H1 (cell line): ENCODE measurements at regions not wholly inside any gene's neighbourhood (a gene's known extent, or its start where the extent isn't known, plus 50 kb on each side); places are given as distances from the start of the nearest gene placed in this dataset.

Experiments
- CTCF ChIA-PET: fragments of 300-600 bp; sonication (Branson Sonifier 250); formaldehyde crosslinking; loops from one replicate; lab custom pipeline; 2021; ENCODE audit not compliant: partially characterized antibody; lab: Charles Lee
- POLR2A ChIA-PET: fragments of 300-600 bp; sonication (Branson Sonifier 250); formaldehyde crosslinking; loops from one replicate; lab custom pipeline; 2021; ENCODE audit warnings: inconsistent platforms; ENCODE audit not compliant: partially characterized antibody; lab: Charles Lee
- DNase-seq, 2 experiments: peaks; one replicate each; pipeline versions ENCODE4 v3.0.0 to v3.0.0-alpha.2; 2010 to 2022; ENCODE audit warnings: low spot score in 2 of 2, low read depth in 1 of 2, mixed read lengths in 1 of 2
- FAIRE-seq: peaks from 2 replicates; lab custom pipeline; 2011; peaks lifted over from hg19 to GRCh38; lab: Jason Lieb, UNC
- H2AFZ ChIP-seq: 2 replicates; pipeline ENCODE4 v1.8.1; 2012; ENCODE audit warnings: low read length, inconsistent platforms
- H2AK5ac ChIP-seq: 2 replicates; pipeline ENCODE4 v1.6.1; 2013; ENCODE audit warnings: low read depth, low read length
- H2BK120ac ChIP-seq: replicated peaks from 2 replicates; pipeline ENCODE3; 2013; ENCODE audit warnings: low read depth, low read length, inconsistent platforms
- H2BK12ac ChIP-seq: 2 replicates; pipeline ENCODE4 v1.6.1; 2013; ENCODE audit warnings: low read depth, low read length
- H2BK15ac ChIP-seq: 2 replicates; pipeline ENCODE4 v1.6.1; 2013; ENCODE audit warnings: low read length
- H2BK20ac ChIP-seq: 2 replicates; pipeline ENCODE4 v1.6.1; 2013; ENCODE audit warnings: low read length
- H2BK5ac ChIP-seq: 2 replicates; pipeline ENCODE4 v1.6.1; 2013; ENCODE audit warnings: low read depth, low read length
- H3K14ac ChIP-seq: 2 replicates; pipeline ENCODE4 v1.6.1; 2013; ENCODE audit warnings: inconsistent platforms; ENCODE audit not compliant: insufficient read length
- H3K18ac ChIP-seq: 2 replicates; pipeline ENCODE4 v1.6.1; 2013; ENCODE audit warnings: low read length; ENCODE audit errors: extremely low read depth
- H3K23ac ChIP-seq: 2 replicates; pipeline ENCODE4 v1.6.1; 2013; ENCODE audit warnings: inconsistent platforms; ENCODE audit not compliant: insufficient read length
- H3K23me2 ChIP-seq: 2 replicates; pipeline ENCODE4 v1.6.1; 2013; ENCODE audit warnings: low read depth, low read length
- H3K27ac ChIP-seq: 2 replicates; pipeline ENCODE4 v1.6.1; 2011; ENCODE audit warnings: low read depth, low read length, inconsistent platforms
- H3K27me3 ChIP-seq, 4 experiments: replicated peaks in 1 of 4; 1 replicate in 1 of 4; 2 replicates in 3 of 4; pipeline versions ENCODE4 v1.6.1 to v1.8.1; 2011 to 2013; ENCODE audit warnings: low read length in 3 of 4, mild to moderate bottlenecking in 3 of 4, inconsistent platforms in 2 of 4, mixed read lengths in 2 of 4, moderate library complexity in 1 of 4; ENCODE audit not compliant: control insufficient read depth in 3 of 4, insufficient read depth in 3 of 4; ENCODE audit errors: extremely low read depth in 1 of 4
- H3K36me3 ChIP-seq, 4 experiments: 2 replicates each; pipeline versions ENCODE4 v1.6.1 to v1.8.1; 2011 to 2013; ENCODE audit warnings: mild to moderate bottlenecking in 4 of 4, low read length in 3 of 4, moderate library complexity in 2 of 4, control low read depth in 1 of 4, inconsistent platforms in 1 of 4; ENCODE audit not compliant: insufficient read depth in 4 of 4, control insufficient read depth in 2 of 4
- H3K4ac ChIP-seq: replicated peaks from 2 replicates; pipeline ENCODE3; 2013; ENCODE audit warnings: low read length, low read depth, mixed read lengths, inconsistent platforms; ENCODE audit not compliant: insufficient read length
- H3K4me1 ChIP-seq, 4 experiments: replicated peaks in 1 of 4; 1 replicate in 1 of 4; 2 replicates in 3 of 4; pipeline versions ENCODE4 v1.6.1 to v1.8.1; 2011 to 2013; ENCODE audit warnings: low read length in 3 of 4, inconsistent platforms in 2 of 4, mixed read lengths in 1 of 4; ENCODE audit not compliant: insufficient read depth in 4 of 4, control insufficient read depth in 3 of 4
- H3K4me2 ChIP-seq, 2 experiments: 2 replicates each; pipeline versions ENCODE4 v1.6.1 to v1.8.1; 2011 to 2013; ENCODE audit warnings: low read depth in 2 of 2, low read length in 2 of 2, control low read depth in 1 of 2, inconsistent platforms in 1 of 2, mild to moderate bottlenecking in 1 of 2; ENCODE audit not compliant: insufficient read depth in 1 of 2
- H3K4me3 ChIP-seq, 4 experiments: fragments of 200-600, 300-600 bp in 1 of 4; sonication (generic), shearing (Covaris generic), sonication (Bioruptor Twin) in 1 of 4; 2 replicates each; pipeline versions ENCODE4 v1.5.1 to v1.8.1; 2011 to 2016; ENCODE audit warnings: low read length in 4 of 4, low read depth in 3 of 4, control low read depth in 2 of 4, inconsistent platforms in 2 of 4, mild to moderate bottlenecking in 2 of 4, mixed read lengths in 1 of 4, moderate library complexity in 1 of 4; ENCODE audit not compliant: insufficient read depth in 2 of 4; ENCODE audit errors: extremely low read depth in 1 of 4
- H3K56ac ChIP-seq: replicated peaks from 2 replicates; pipeline ENCODE3; 2013; ENCODE audit warnings: low read depth, mild to moderate bottlenecking, mixed read lengths, low read length, inconsistent platforms; ENCODE audit not compliant: insufficient read length
- H3K79me1 ChIP-seq: 2 replicates; pipeline ENCODE4 v1.6.1; 2013; ENCODE audit warnings: low read depth, low read length, control low read depth
- H3K79me2 ChIP-seq, 2 experiments: 2 replicates each; pipeline versions ENCODE4 v1.6.1 to v1.8.1; 2012 to 2013; ENCODE audit warnings: low read length in 2 of 2, mild to moderate bottlenecking in 2 of 2, inconsistent platforms in 1 of 2; ENCODE audit not compliant: insufficient read depth in 2 of 2, control insufficient read depth in 1 of 2
- H3K9ac ChIP-seq, 4 experiments: replicated peaks in 1 of 4; 1 replicate in 1 of 4; 2 replicates in 3 of 4; pipeline versions ENCODE4 v1.6.1 to v1.8.1; 2011 to 2013; ENCODE audit warnings: low read depth in 3 of 4, low read length in 3 of 4, control low read depth in 2 of 4, mild to moderate bottlenecking in 2 of 4, moderate library complexity in 2 of 4, inconsistent platforms in 1 of 4; ENCODE audit errors: extremely low read depth in 1 of 4
- H3K9me3 ChIP-seq, 2 experiments: 2 replicates each; pipeline versions ENCODE4 v1.6.1 to v1.8.1; 2012 to 2013; ENCODE audit warnings: mild to moderate bottlenecking in 2 of 2, moderate library complexity in 2 of 2, control low read depth in 1 of 2, inconsistent platforms in 1 of 2, low read depth in 1 of 2, low read length in 1 of 2, mixed read lengths in 1 of 2; ENCODE audit not compliant: insufficient read depth in 2 of 2
- H4K20me1 ChIP-seq, 2 experiments: replicated peaks in 1 of 2; 2 replicates each; pipeline versions ENCODE3 to v1.8.1; 2011 to 2013; ENCODE audit warnings: inconsistent platforms in 2 of 2, low read length in 2 of 2, mild to moderate bottlenecking in 1 of 2; ENCODE audit not compliant: insufficient read depth in 2 of 2, control insufficient read depth in 1 of 2
- H4K5ac ChIP-seq: 2 replicates; pipeline ENCODE4 v1.6.1; 2013; ENCODE audit warnings: low read length, low read depth, mixed read lengths, inconsistent platforms; ENCODE audit not compliant: insufficient read length
- H4K8ac ChIP-seq: 2 replicates; pipeline ENCODE4 v1.8.0; 2013; ENCODE audit warnings: mild to moderate bottlenecking, moderate library complexity, low read length, inconsistent platforms; ENCODE audit not compliant: insufficient read depth; ENCODE audit errors: extremely low read depth
- H4K91ac ChIP-seq: replicated peaks from 2 replicates; pipeline ENCODE3; 2013; ENCODE audit warnings: low read length, mixed read lengths, inconsistent platforms; ENCODE audit not compliant: insufficient read length
- ASH2L ChIP-seq: fragments of 200-600, 300-600 bp; sonication (generic); IDR thresholded peaks from one replicate; pipeline ENCODE4 v1.7.1; 2017; ENCODE audit warnings: low read length
- ATF3 ChIP-seq: IDR thresholded peaks from 2 replicates; pipeline ENCODE4 v1.6.1; 2011; ENCODE audit warnings: low read depth, mild to moderate bottlenecking, low read length; ENCODE audit not compliant: insufficient read depth
- BACH1 ChIP-seq: IDR thresholded peaks from 2 replicates; pipeline ENCODE4 v1.6.1; 2012; ENCODE audit warnings: low read length, improper control_type of control experiment
- FOSL1 ChIP-seq: IDR thresholded peaks from 2 replicates; pipeline ENCODE4 v1.6.1; 2011; ENCODE audit warnings: mild to moderate bottlenecking, low read depth, low read length, moderate library complexity; ENCODE audit not compliant: insufficient read depth
- MAFK ChIP-seq: IDR thresholded peaks from 2 replicates; pipeline ENCODE4 v1.6.1; 2012; ENCODE audit warnings: low read depth, mild to moderate bottlenecking, improper control_type of control experiment, low read length
- PHF8 ChIP-seq: fragments of 200-600 bp; sonication (generic); conservative IDR thresholded peaks from 2 replicates; pipeline ENCODE4 v1.7.1; 2012; ENCODE audit warnings: low read depth, mild to moderate bottlenecking, inconsistent platforms, low read length, moderate library complexity
- RFX5 ChIP-seq: IDR thresholded peaks from 2 replicates; pipeline ENCODE4 v1.6.1; 2011; ENCODE audit warnings: low read depth, low read length, improper control_type of control experiment, borderline replicate concordance
- SP1 ChIP-seq: IDR thresholded peaks from 2 replicates; pipeline ENCODE4 v1.6.1; 2011; ENCODE audit warnings: low read depth, low read length
- ZNF274 ChIP-seq: IDR thresholded peaks from 2 replicates; pipeline ENCODE4 v1.7.0; 2012; ENCODE audit warnings: low read length, borderline replicate concordance; ENCODE audit errors: extremely low read depth
- WGBS, 2 experiments: shearing (Covaris generic) in 1 of 2; methylation state at CpG; one replicate each; pipeline versions ENCODE4 v1.1.6 to v1.1.7; 2013 to 2015; ENCODE audit warnings: low lambda C conversion rate in 2 of 2, mixed read lengths in 2 of 2, inconsistent platforms in 1 of 2, low coverage in 1 of 2, missing lambda C conversion rate in 1 of 2; ENCODE audit not compliant: insufficient replicate concordance in 2 of 2, insufficient coverage in 1 of 2, insufficient read length in 1 of 2; ENCODE audit errors: extremely low coverage in 1 of 2, missing lambda C conversion rate in 1 of 2; 5-methylcytosine and 5-hydroxymethylcytosine counted together

- Histone ChIP-seq H3K27ac (no peak overlapping the region), H3K79me2 (no peaks in the 10 kb centered on the region), H2BK20ac (no peak overlapping the region), H3K18ac (no peak overlapping the region), H2BK12ac (no peak overlapping the region), H3K14ac (no peak overlapping the region), H3K4me3 (no peak overlapping the region), H2BK120ac (no peak overlapping the region), H3K4me2 (no peak overlapping the region), H3K4ac (no peak overlapping the region), H2BK5ac (no peak overlapping the region), H3K4me1 (no peaks in the 10 kb centered on the region), H3K9me3 (peaks cover 55 to 88% of the 10 kb centered on the region in 2 experiments), H3K36me3 (peaks cover 0 to 2% (median 0%) of the 10 kb centered on the region in 4 experiments; a peak in 1 of 8 replicates), H3K27me3 (no peaks in the 10 kb centered on the region), H3K56ac (no peak overlapping the region), H2BK15ac (no peak overlapping the region), H3K23ac (no peak overlapping the region), H3K9ac (no peak overlapping the region), H3K23me2 (no peaks in the 10 kb centered on the region), H4K8ac (no peak overlapping the region), H2AFZ (no peak overlapping the region), H3K79me1 (no peaks in the 10 kb centered on the region), H4K20me1 (no peaks in the 10 kb centered on the region), H2AK5ac (no peak overlapping the region), H4K5ac (no peak overlapping the region), H4K91ac (no peak overlapping the region)
- 93% methylated on average over 16 of the region's 32 CpGs; no CpG with 5 or more reads in 1 of the 2 experiments for WGBS, 2 experiments
- CTCF ChIA-PET, result no interaction called here
- FAIRE-seq (no peak), DNase-seq (no peak)
- POLR2A ChIA-PET, result no interaction called here
- TF ChIP-seq BACH1, result no peak
- TF ChIP-seq ASH2L, result no peak
- TF ChIP-seq PHF8, result no peak
- TF ChIP-seq FOSL1, result no peak
- TF ChIP-seq MAFK, result no peak
- TF ChIP-seq ATF3, result no peak
- no peak for TF ChIP-seq ZNF274
- no peak for TF ChIP-seq SP1
- TF ChIP-seq RFX5, result no peak
Measured at GRCh38 chr7:57646219-57646900, 196.4 kb downstream of the ZNF716 start.
